Suprapubic skin (tissue), 4 donors: ENCODE measurements at regions not wholly inside any gene's neighbourhood (a gene's known extent, or its start where the extent isn't known, plus 50 kb on each side); places are given as distances from the start of the nearest gene placed in this dataset.

Experiments used
- DNase-seq, 2 donors: peaks; one replicate each; pipeline ENCODE4 v3.0.0-alpha.2; 2019; ENCODE audit warnings: low spot score in 2 of 2
- H3K27ac ChIP-seq: fragments of 200-600 bp; sonication (generic); one replicate; pipeline ENCODE4 v1.5.1; 2019
- H3K27me3 ChIP-seq: fragments of 200-600 bp; sonication (generic); one replicate; pipeline ENCODE4 v1.5.1; 2019
- H3K36me3 ChIP-seq: fragments of 200-600 bp; sonication (generic); one replicate; pipeline ENCODE4 v1.5.1; 2019
- H3K4me1 ChIP-seq: fragments of 200-600 bp; sonication (generic); one replicate; pipeline ENCODE4 v1.5.1; 2019
- H3K4me3 ChIP-seq: fragments of 200-600 bp; sonication (generic); one replicate; pipeline ENCODE4 v1.5.1; 2019; ENCODE audit warnings: mild to moderate bottlenecking
- H3K9me3 ChIP-seq: fragments of 200-600 bp; sonication (generic); one replicate; pipeline ENCODE4 v1.5.1; 2019
- CTCF ChIP-seq, 2 donors: fragments of 200-600 bp in 1 of 2; fragments of 450-650 bp in 1 of 2; sonication (generic) in 1 of 2; IDR thresholded peaks; one replicate each; pipeline ENCODE4 v1.5.1; 2016 to 2019; ENCODE audit warnings: antibody characterized with exemption in 2 of 2, mild to moderate bottlenecking in 1 of 2, moderate library complexity in 1 of 2
- EP300 ChIP-seq: sonication (generic); formaldehyde crosslinking; IDR thresholded peaks from one replicate; pipeline ENCODE4 v1.6.1; 2017; ENCODE audit warnings: antibody characterized with exemption
- POLR2A ChIP-seq, 2 donors: fragments of 450-650 bp; IDR thresholded peaks; one replicate each; pipeline ENCODE4 v1.6.1; 2017; ENCODE audit warnings: antibody characterized with exemption in 2 of 2, mild to moderate bottlenecking in 2 of 2, moderate library complexity in 2 of 2
- POLR2AphosphoS5 ChIP-seq, 3 donors: sonication (generic); formaldehyde crosslinking; IDR thresholded peaks; one replicate each; pipeline ENCODE4 v1.6.1; 2017; ENCODE audit warnings: antibody characterized with exemption in 3 of 3
- WGBS: methylation state at CpG from one replicate; pipeline ENCODE4 v1.1.5; 2018; 5-methylcytosine and 5-hydroxymethylcytosine counted together

GRCh38 chr1:61616830-61617229 is 108.1 kb downstream of the TM2D1 start:
- Histone ChIP-seq H3K9me3 (no peaks in the 10 kb centered on the region), H3K4me3 (no peak overlapping the region), H3K27ac (no peak overlapping the region), H3K36me3 (no peaks in the 10 kb centered on the region), H3K4me1 (no peaks in the 10 kb centered on the region), H3K27me3 (no peaks in the 10 kb centered on the region)
- 93% methylated on average over 3 of the region's 3 CpGs for WGBS
- DNase-seq: no peak
- TF ChIP-seq EP300 (no peak), CTCF (IDR thresholded peaks at IDR 0.05) (no peak), POLR2A (IDR thresholded peaks at IDR 0.05) (no peak), POLR2AphosphoS5 (IDR thresholded peaks at IDR 0.05) (no peak)

GRCh38 chr1:61612602-61613001 is 112.3 kb downstream of the TM2D1 start:
- Histone ChIP-seq H3K4me3 (no peak overlapping the region), H3K36me3 (no peaks in the 10 kb centered on the region), H3K27ac (no peak overlapping the region), H3K9me3 (no peaks in the 10 kb centered on the region), H3K27me3 (no peaks in the 10 kb centered on the region), H3K4me1 (peaks cover 4% of the 10 kb centered on the region)
- TF ChIP-seq POLR2AphosphoS5 (IDR thresholded peaks at IDR 0.05) (no peak), CTCF (IDR thresholded peaks at IDR 0.05) (no peak), POLR2A (IDR thresholded peaks at IDR 0.05) (no peak)
- 77% methylated on average over 3 of the region's 3 CpGs for WGBS
- DNase-seq: no peak

- no peak for DNase-seq
- 93% methylated on average over 3 of the region's 3 CpGs for WGBS
- Histone ChIP-seq H3K27ac (no peak overlapping the region), H3K4me1 (peaks cover 30% of the 10 kb centered on the region), H3K27me3 (no peaks in the 10 kb centered on the region), H3K4me3 (no peak overlapping the region), H3K36me3 (no peaks in the 10 kb centered on the region), H3K9me3 (no peaks in the 10 kb centered on the region)
- TF ChIP-seq POLR2A (IDR thresholded peaks at IDR 0.05) (no peak), EP300 (no peak), POLR2AphosphoS5 (IDR thresholded peaks at IDR 0.05) (no peak), CTCF (IDR thresholded peaks at IDR 0.05) (no peak)
These were observed 115.9 kb downstream of the TM2D1 start for GRCh38 chr1:61609040-61609439.

GRCh38 chr1:61607448-61607847 is 117.5 kb downstream of the TM2D1 start:
- DNase-seq: no peak
- WGBS: 64% methylated on average over 7 of the region's 7 CpGs

More at GRCh38 chr1:61607448-61607847, 117.5 kb downstream of the TM2D1 start:
- no peak overlapping the region for H3K4me3 ChIP-seq
- TF ChIP-seq CTCF (IDR thresholded peaks at IDR 0.05): no peak
- no peak for TF ChIP-seq POLR2AphosphoS5 (IDR thresholded peaks at IDR 0.05)
- no peak for TF ChIP-seq EP300
- no peak for TF ChIP-seq POLR2A (IDR thresholded peaks at IDR 0.05)
- H3K27me3 ChIP-seq: no peaks in the 10 kb centered on the region
- H3K27ac ChIP-seq: peak overlapping the region; percentile 85
- H3K4me1 ChIP-seq: peaks cover 36% of the 10 kb centered on the region
- no peaks in the 10 kb centered on the region for H3K36me3 ChIP-seq
- H3K9me3 ChIP-seq: no peaks in the 10 kb centered on the region
